A549 (cell line): ENCODE measurements at regions not wholly inside any gene's neighbourhood (a gene's known extent, or its start where the extent isn't known, plus 50 kb on each side); places are given as distances from the start of the nearest gene placed in this dataset.

Experiments
- ATAC-seq, 2 experiments: fragments of 200-7000 bp in 1 of 2; fragments of >200 bp in 1 of 2; cut with Nextera tagmentation in 1 of 2; cut with Tn5 transposase in 1 of 2; 3 replicates each; pipeline versions ENCODE4 v1.8.0 to v1.9.1; 2018 to 2020; ENCODE audit warnings: mild to moderate bottlenecking in 1 of 2, moderate library complexity in 1 of 2
- CTCF ChIA-PET: fragments of 300-600 bp; sonication (Branson Sonifier 250); formaldehyde crosslinking; extraction: SDS; loops from one replicate; lab custom pipeline; 2021; ENCODE audit warnings: antibody characterized with exemption, inconsistent platforms; lab: Yijun Ruan, JAX
- POLR2A ChIA-PET: fragments of 350-600 bp; formaldehyde crosslinking; extraction: SDS; loops from one replicate; lab custom pipeline; 2021; ENCODE audit warnings: antibody characterized with exemption, inconsistent platforms; lab: Yijun Ruan, JAX
- DNase-seq, 2 experiments: peaks; one replicate each; pipeline versions ENCODE4 v3.0.0 to v3.0.0-alpha.2; 2011 to 2016; ENCODE audit warnings: low read depth in 1 of 2, low spot score in 1 of 2
- FAIRE-seq: peaks from 2 replicates; lab custom pipeline; 2011; peaks lifted over from hg19 to GRCh38; lab: Jason Lieb, UNC
- H3K27ac ChIP-seq, 2 experiments: fragments of >200 bp; sonication (Bioruptor Twin); formaldehyde crosslinking; 3 replicates each; pipeline ENCODE4 v1.5.1; 2016 to 2017
- H3K4me1 ChIP-seq: fragments of >200 bp; sonication (Bioruptor Twin); formaldehyde crosslinking; 3 replicates; pipeline ENCODE4 v1.6.1; 2016
- H3K4me2 ChIP-seq: fragments of >200 bp; sonication (Bioruptor Twin); formaldehyde crosslinking; 3 replicates; pipeline ENCODE4 v1.6.1; 2016
- H3K4me3 ChIP-seq: fragments of >200 bp; sonication (Bioruptor Twin); formaldehyde crosslinking; 3 replicates; pipeline ENCODE4 v1.5.1; 2016
- H3K9me3 ChIP-seq: fragments of >200 bp; sonication (Bioruptor Twin); formaldehyde crosslinking; 3 replicates; pipeline ENCODE4 v1.6.1; 2016
- BCL3 ChIP-seq: fragments of >200 bp; sonication (Bioruptor Twin); formaldehyde crosslinking; IDR thresholded peaks from 3 replicates; pipeline ENCODE4 v1.6.1; 2016
- BHLHE40 ChIP-seq: IDR thresholded peaks from 2 replicates; pipeline ENCODE4 v1.6.1; 2012; ENCODE audit warnings: low read depth, low read length, inconsistent platforms
- CBX8 ChIP-seq: fragments of 200-600 bp; sonication (generic); IDR thresholded peaks from 2 replicates; pipeline ENCODE4 v1.6.1; 2016
- CHD2 ChIP-seq: fragments of 150-350 bp; IDR thresholded peaks from 2 replicates; pipeline ENCODE4 v1.6.1; 2014; ENCODE audit warnings: low read length; ENCODE audit not compliant: partially characterized antibody
- CHD4 ChIP-seq: fragments of 200-600 bp; sonication (generic); IDR thresholded peaks from 2 replicates; pipeline ENCODE4 v1.6.1; 2016; ENCODE audit warnings: antibody characterized with exemption, mild to moderate bottlenecking, borderline replicate concordance
- CTCF ChIP-seq: fragments of >200 bp; sonication (Bioruptor Twin); formaldehyde crosslinking; IDR thresholded peaks from 3 replicates; pipeline ENCODE4 v1.5.1; 2016
- EHF ChIP-seq: fragments of 250-450 bp; sonication (Bioruptor Pico); IDR thresholded peaks from 2 replicates; pipeline ENCODE4 v1.5.0; 2020; ENCODE audit warnings: mild to moderate bottlenecking
- EHMT2 ChIP-seq: fragments of 200-600 bp; sonication (generic); IDR thresholded peaks from 2 replicates; pipeline ENCODE4 v1.6.1; 2016; ENCODE audit warnings: antibody characterized with exemption, low read depth, mild to moderate bottlenecking, moderate library complexity
- EP300 ChIP-seq, 2 experiments: fragments of >200 bp; sonication (Bioruptor Twin); formaldehyde crosslinking; IDR thresholded peaks; 2 replicates in 1 of 2; 3 replicates in 1 of 2; pipeline ENCODE4 v1.6.1; 2016 to 2017
- GATA3 ChIP-seq: IDR thresholded peaks from 2 replicates; pipeline ENCODE4 v1.6.1; 2012; ENCODE audit warnings: borderline replicate concordance
- HDAC2 ChIP-seq: fragments of 200-600 bp; sonication (generic); IDR thresholded peaks from 2 replicates; pipeline ENCODE4 v1.6.1; 2016
- HES2 ChIP-seq: fragments of >200 bp; sonication (Bioruptor Twin); formaldehyde crosslinking; IDR thresholded peaks from 2 replicates; pipeline ENCODE4 v1.6.1; 2016
- HOXA7 ChIP-seq: fragments of 250-450 bp; sonication (Bioruptor Pico); IDR thresholded peaks from 2 replicates; pipeline ENCODE4 v1.5.0; 2020; ENCODE audit warnings: mild to moderate bottlenecking, moderate library complexity
- JUN ChIP-seq, 2 experiments: fragments of >200 bp; sonication (Bioruptor Twin); formaldehyde crosslinking; IDR thresholded peaks; 2 replicates in 1 of 2; 3 replicates in 1 of 2; pipeline ENCODE4 v1.6.1; 2016 to 2017
- KDM5A ChIP-seq: fragments of 200-600 bp; sonication (generic); IDR thresholded peaks from 2 replicates; pipeline ENCODE4 v1.6.1; 2016; ENCODE audit warnings: antibody characterized with exemption, mild to moderate bottlenecking
- MAFK ChIP-seq: fragments of 450-650 bp; IDR thresholded peaks from 2 replicates; pipeline ENCODE4 v1.6.1; 2014; ENCODE audit not compliant: partially characterized antibody
- MYC ChIP-seq: IDR thresholded peaks from 2 replicates; pipeline ENCODE4 v1.6.1; 2012; ENCODE audit warnings: mild to moderate bottlenecking, inconsistent platforms, low read length, improper control_type of control experiment, borderline replicate concordance
- NPAS2 ChIP-seq: fragments of 250-450 bp; sonication (Bioruptor Pico); IDR thresholded peaks from 2 replicates; pipeline ENCODE4 v1.8.0; 2022; ENCODE audit warnings: mild to moderate bottlenecking, moderate library complexity, borderline replicate concordance
- NR3C1 ChIP-seq: fragments of >200 bp; sonication (Bioruptor Twin); formaldehyde crosslinking; IDR thresholded peaks from 3 replicates; pipeline ENCODE4 v1.6.1; 2017
- PHF8 ChIP-seq: fragments of 200-600 bp; sonication (generic); IDR thresholded peaks from 2 replicates; pipeline ENCODE4 v1.6.1; 2016; ENCODE audit warnings: low read depth, mild to moderate bottlenecking, antibody characterized with exemption, moderate library complexity, borderline replicate concordance
- POLR2A ChIP-seq: IDR thresholded peaks from 2 replicates; pipeline ENCODE4 v1.6.1; 2012; ENCODE audit warnings: mild to moderate bottlenecking, low read length
- RAD21 ChIP-seq, 2 experiments: fragments of >200 bp in 1 of 2; sonication (Bioruptor Twin) in 1 of 2; formaldehyde crosslinking in 1 of 2; IDR thresholded peaks in 1 of 2; conservative IDR thresholded peaks in 1 of 2; 2 replicates in 1 of 2; 3 replicates in 1 of 2; pipeline ENCODE4 v1.6.1; 2012 to 2018; ENCODE audit warnings: inconsistent platforms in 1 of 2
- RARB ChIP-seq: fragments of 250-450 bp; sonication (Bioruptor Pico); IDR thresholded peaks from 2 replicates; pipeline ENCODE4 v1.8.0; 2021; ENCODE audit warnings: mild to moderate bottlenecking, moderate library complexity
- RCOR1 ChIP-seq: fragments of 150-350 bp; IDR thresholded peaks from 2 replicates; pipeline ENCODE4 v1.6.1; 2014; ENCODE audit warnings: antibody characterized with exemption, low read length, low read depth
- REST ChIP-seq: fragments of 200-600 bp; sonication (generic); IDR thresholded peaks from 2 replicates; pipeline ENCODE4 v1.6.1; 2016; ENCODE audit warnings: antibody characterized with exemption, mild to moderate bottlenecking, moderate library complexity
- RNF2 ChIP-seq: fragments of 200-600 bp; sonication (generic); IDR thresholded peaks from 2 replicates; pipeline ENCODE4 v1.6.1; 2016; ENCODE audit warnings: low read depth, mild to moderate bottlenecking, antibody characterized with exemption, moderate library complexity, borderline replicate concordance
- SREBF2 ChIP-seq: fragments of 450-650 bp; IDR thresholded peaks from 2 replicates; pipeline ENCODE4 v1.6.1; 2014; ENCODE audit warnings: mild to moderate bottlenecking, moderate library complexity
- WGBS: methylation state at CpG from one replicate; pipeline ENCODE4 v1.1.6; 2017; ENCODE audit errors: missing lambda C conversion rate; 5-methylcytosine and 5-hydroxymethylcytosine counted together

GRCh38 chr18:44552706-44553105 is 128.0 kb upstream of the SETBP1 start:
- no peaks in the 10 kb centered on the region for H3K9me3 ChIP-seq
- DNase-seq (no peak), ATAC-seq (no peak)
- no peak overlapping the region for H3K4me2 ChIP-seq
- CTCF ChIA-PET: no interaction called here
- no peaks in the 10 kb centered on the region for H3K4me1 ChIP-seq
- TF ChIP-seq NR3C1 (no peak), RNF2 (no peak), BCL3 (no peak)
- TF ChIP-seq, all 56 proteins: peak for 0
- POLR2A ChIA-PET: no interaction called here
- FAIRE-seq: no peak
- WGBS: 23% methylated on average over 2 of the region's 2 CpGs
- no peak overlapping the region for H3K27ac ChIP-seq
- H3K4me3 ChIP-seq: no peak overlapping the region

DNA sequence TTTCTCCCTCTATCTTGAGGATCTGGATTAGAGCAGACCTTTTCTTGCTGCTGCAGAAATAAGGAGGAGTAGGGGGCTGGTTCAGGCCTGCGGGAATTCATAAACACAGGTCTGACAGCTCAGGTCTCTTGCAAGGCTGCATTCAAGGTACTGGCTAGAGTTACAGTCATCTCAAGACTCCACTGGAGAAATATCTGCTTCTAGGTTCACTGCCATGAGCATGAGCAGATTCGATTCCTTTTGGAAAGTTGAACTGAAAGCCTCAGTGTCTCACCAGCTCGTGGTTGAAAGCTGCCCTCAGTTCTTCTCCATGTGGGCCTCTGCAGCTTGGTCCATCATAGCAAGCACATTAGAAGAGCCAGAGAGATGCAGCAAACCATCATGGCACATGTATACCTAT is 124.4 kb upstream of the SETBP1 start:
- 30% methylated on average over 3 of the region's 3 CpGs for WGBS
- DNase-seq: no peak
- no peak for ATAC-seq
- no peak for FAIRE-seq
- H3K4me1 ChIP-seq: no peaks in the 10 kb centered on the region
- H3K4me2 ChIP-seq: no peak overlapping the region
- no peaks in the 10 kb centered on the region for H3K9me3 ChIP-seq
- CTCF ChIA-PET: no interaction called here
- no peak overlapping the region for H3K27ac ChIP-seq
- no peak overlapping the region for H3K4me3 ChIP-seq
- TF ChIP-seq MAFK: no peak
- no peak for TF ChIP-seq KDM5A
- no peak for TF ChIP-seq SREBF2
- no peak for TF ChIP-seq MYC
- no peak for TF ChIP-seq POLR2A
- TF ChIP-seq CTCF: no peak
- TF ChIP-seq RAD21 (conservative IDR thresholded peaks at IDR 0.05 in 1 of 2, IDR thresholded peaks at IDR 0.05 in 1 of 2): no peak
- TF ChIP-seq NPAS2 (CRISPR knock-in tag): no peak
- no peak for TF ChIP-seq HES2
- TF ChIP-seq EP300 (IDR thresholded peaks at IDR 0.05): no peak
- TF ChIP-seq CHD4: no peak
- TF ChIP-seq CHD2: no peak
- POLR2A ChIA-PET: no interaction called here

GRCh38 chr18:44557616-44558151 is 123.0 kb upstream of the SETBP1 start:
- no peak overlapping the region for H3K4me3 ChIP-seq
- no peak overlapping the region for H3K4me2 ChIP-seq
- ChIA-PET CTCF (no interaction called here), POLR2A (no interaction called here)
- no peaks in the 10 kb centered on the region for H3K4me1 ChIP-seq
- ATAC-seq: no peak
- no peak overlapping the region for H3K27ac ChIP-seq
- DNase-seq: no peak
- FAIRE-seq: no peak
- H3K9me3 ChIP-seq: no peaks in the 10 kb centered on the region
- 45% methylated on average over 2 of the region's 2 CpGs for WGBS
- TF ChIP-seq RCOR1 (no peak), RARB (CRISPR knock-in tag) (no peak), CBX8 (no peak), CTCF (no peak), PHF8 (no peak), BHLHE40 (no peak), GATA3 (no peak), EHMT2 (no peak), EHF (CRISPR knock-in tag) (no peak), REST (no peak), JUN (IDR thresholded peaks at IDR 0.05) (no peak), HDAC2 (no peak), HOXA7 (CRISPR knock-in tag) (no peak)
